ENCODE measurements at regions not wholly inside any gene's neighbourhood (a gene's known extent, or its start where the extent isn't known, plus 50 kb on each side); places are given as distances from the start of the nearest gene placed in this dataset.

GRCh38 chr19:16026131-16026530, 50.2 kb upstream of the TPM4 start:
- TF ChIP-seq NBN (IDR thresholded peaks at IDR 0.05) (no peak), SP1 (IDR thresholded peaks at IDR 0.05; ENCODE audit: low read depth, low read length) (no peak), ZNF274 (IDR thresholded peaks at IDR 0.05; ENCODE audit: insufficient read depth, insufficient read length) (no peak), CTCF (IDR thresholded peaks at IDR 0.05 in 2 of 3, conservative IDR thresholded peaks at IDR 0.05 in 1 of 3; ENCODE audit: control insufficient read depth in 2 of 3, extremely low read depth in 1 of 3, insufficient read depth in 1 of 3, low read depth in 3 of 3, low read length in 3 of 3) (no peak), ESRRA (IDR thresholded peaks at IDR 0.05; ENCODE audit: low read length) (no peak), FOXM1 (IDR thresholded peaks at IDR 0.05; ENCODE audit: low read depth, low read length) (no peak)
